SK-N-SH (cell line): ENCODE measurements at regions not wholly inside any gene's neighbourhood (a gene's known extent, or its start where the extent isn't known, plus 50 kb on each side); places are given as distances from the start of the nearest gene placed in this dataset.
"Not testable (repeated sequence)": the region's sequence is repeated elsewhere in the genome, so short reads cannot be mapped to it uniquely, and the experiment has no call there.

Source experiments
- CTCF ChIP-seq: fragments of 200-600 bp; sonication (generic); IDR thresholded peaks from 2 replicates; pipeline ENCODE4 v1.6.1; 2017; ENCODE audit warnings: antibody characterized with exemption, mild to moderate bottlenecking, moderate library complexity
- FOXM1 ChIP-seq: IDR thresholded peaks from 2 replicates; pipeline ENCODE4 v1.4.0; 2012; ENCODE audit warnings: low read depth, mild to moderate bottlenecking
- NRF1 ChIP-seq: IDR thresholded peaks from 2 replicates; pipeline ENCODE4 v1.6.1; 2012; ENCODE audit warnings: low read depth, mild to moderate bottlenecking, low read length
- SMC3 ChIP-seq: IDR thresholded peaks from 2 replicates; pipeline ENCODE4 v1.6.1; 2012; ENCODE audit warnings: low read depth, low read length, improper control_type of control experiment
- TAF1 ChIP-seq: IDR thresholded peaks from 2 replicates; pipeline ENCODE4 v1.6.1; 2012; ENCODE audit warnings: low read depth, mild to moderate bottlenecking, low read length, moderate library complexity, borderline replicate concordance
- USF2 ChIP-seq: fragments of 150-350 bp; IDR thresholded peaks from 2 replicates; pipeline ENCODE4 v1.6.1; 2017; ENCODE audit warnings: antibody characterized with exemption, low read length, low read depth, borderline replicate concordance
- TF ChIP-seq, protein P1 (sequence below): IDR thresholded peaks from 2 replicates; pipeline ENCODE4; 2012

- not testable (repeated sequence) for TF ChIP-seq NRF1, SMC3, CTCF, FOXM1, USF2, TAF1
- TF ChIP-seq, protein P1, sequence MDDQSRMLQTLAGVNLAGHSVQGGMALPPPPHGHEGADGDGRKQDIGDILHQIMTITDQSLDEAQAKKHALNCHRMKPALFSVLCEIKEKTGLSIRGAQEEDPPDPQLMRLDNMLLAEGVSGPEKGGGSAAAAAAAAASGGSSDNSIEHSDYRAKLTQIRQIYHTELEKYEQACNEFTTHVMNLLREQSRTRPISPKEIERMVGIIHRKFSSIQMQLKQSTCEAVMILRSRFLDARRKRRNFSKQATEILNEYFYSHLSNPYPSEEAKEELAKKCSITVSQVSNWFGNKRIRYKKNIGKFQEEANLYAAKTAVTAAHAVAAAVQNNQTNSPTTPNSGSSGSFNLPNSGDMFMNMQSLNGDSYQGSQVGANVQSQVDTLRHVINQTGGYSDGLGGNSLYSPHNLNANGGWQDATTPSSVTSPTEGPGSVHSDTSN = not testable (repeated sequence)
Observed at GRCh38 chr4:189721016-189721993, 219.4 kb upstream of the FRG1 start.
